Gastrocnemius medialis (tissue), 4 donors: ENCODE measurements at regions not wholly inside any gene's neighbourhood (a gene's known extent, or its start where the extent isn't known, plus 50 kb on each side); places are given as distances from the start of the nearest gene placed in this dataset.

Experiments used
- ATAC-seq, 2 donors: fragments of 150-250 bp; one replicate each; pipeline ENCODE4 v1.9.1; 2016
- DNase-seq, 2 donors: peaks; one replicate each; pipeline ENCODE4 v3.0.0-alpha.2; 2019
- H3K27ac ChIP-seq, 4 donors: fragments of 200-600 bp; sonication (generic); 1 replicate in 1 of 4; 2 replicates in 3 of 4; pipeline ENCODE4 v1.5.1; 2016 to 2018; ENCODE audit warnings: mild to moderate bottlenecking in 2 of 4, moderate library complexity in 1 of 4
- H3K27me3 ChIP-seq, 3 donors: fragments of 200-600 bp; sonication (generic) in 2 of 3; 1 replicate in 1 of 3; 2 replicates in 2 of 3; pipeline versions ENCODE4 v1.5.1 to v1.6.0; 2016 to 2019; ENCODE audit warnings: mild to moderate bottlenecking in 1 of 3, moderate library complexity in 1 of 3
- H3K36me3 ChIP-seq, 2 donors: fragments of 200-600 bp; sonication (generic) in 1 of 2; one replicate each; pipeline ENCODE4 v1.5.1; 2017 to 2018
- H3K4me1 ChIP-seq, 2 donors: fragments of 200-600 bp; sonication (generic) in 1 of 2; one replicate each; pipeline ENCODE4 v1.5.1; 2016 to 2017; ENCODE audit warnings: mild to moderate bottlenecking in 2 of 2
- H3K4me3 ChIP-seq, 4 donors: fragments of 200-600 bp; sonication (generic) in 3 of 4; 1 replicate in 1 of 4; 2 replicates in 3 of 4; pipeline ENCODE4 v1.5.1; 2016 to 2019; ENCODE audit warnings: mild to moderate bottlenecking in 2 of 4
- H3K9me3 ChIP-seq, 3 donors: fragments of 200-600 bp; sonication (generic) in 2 of 3; 1 replicate in 1 of 3; 2 replicates in 2 of 3; pipeline ENCODE4 v1.5.1; 2016 to 2019
- CTCF ChIP-seq, 5 experiments: fragments of 450-650 bp in 3 of 5; fragments of 200-600 bp in 2 of 5; sonication (generic) in 2 of 5; IDR thresholded peaks in 4 of 5; conservative IDR thresholded peaks in 1 of 5; 1 replicate in 4 of 5; 2 replicates in 1 of 5; pipeline ENCODE4 v1.5.1; 2016 to 2019; ENCODE audit warnings: antibody characterized with exemption in 5 of 5, mild to moderate bottlenecking in 3 of 5, moderate library complexity in 3 of 5
- POLR2A ChIP-seq, 2 donors: fragments of 450-650 bp; IDR thresholded peaks; one replicate each; pipeline ENCODE4 v1.6.1; 2017; ENCODE audit warnings: antibody characterized with exemption in 2 of 2, mild to moderate bottlenecking in 2 of 2, moderate library complexity in 2 of 2
- in situ Hi-C, 4 donors: fragments of 200-750 bp; cut with MboI; loops; one replicate each; pipeline versions ENCODE4 v1.15.0 to v1.8.0; 2017; ENCODE audit warnings: low sequenced_read_pairs in 4 of 4
- intact Hi-C: fragments of 100-400 bp; cut with DNase I; formaldehyde crosslinking; loops from one replicate; pipeline ENCODE4 v1.15.1; 2023; ENCODE audit warnings: low total_unique reads

GRCh38 chr16:51390877-51391276, 239.8 kb upstream of the SALL1 start:
- in situ Hi-C loops, result no loop called here
- DNase-seq (no peak), ATAC-seq (no peak)
- Histone ChIP-seq H3K4me1 (no peaks in the 10 kb centered on the region), H3K9me3 (no peaks in the 10 kb centered on the region), H3K27me3 (no peaks in the 10 kb centered on the region), H3K36me3 (no peaks in the 10 kb centered on the region), H3K4me3 (no peak overlapping the region), H3K27ac (no peak overlapping the region)
- TF ChIP-seq POLR2A (IDR thresholded peaks at IDR 0.05) (no peak), CTCF (IDR thresholded peaks at IDR 0.05 in 4 of 5, conservative IDR thresholded peaks at IDR 0.05 in 1 of 5) (no peak)
- intact Hi-C loops, result no loop called here

- Histone ChIP-seq H3K36me3 (no peaks in the 10 kb centered on the region), H3K4me1 (no peaks in the 10 kb centered on the region), H3K27me3 (no peaks in the 10 kb centered on the region), H3K27ac (no peak overlapping the region), H3K4me3 (no peak overlapping the region), H3K9me3 (no peaks in the 10 kb centered on the region)
- ATAC-seq (no peak), DNase-seq (no peak)
- TF ChIP-seq CTCF (IDR thresholded peaks at IDR 0.05 in 4 of 5, conservative IDR thresholded peaks at IDR 0.05 in 1 of 5) (no peak), POLR2A (IDR thresholded peaks at IDR 0.05) (no peak)
- in situ Hi-C loops, result no loop called here
- intact Hi-C loops, result no loop called here
Measured at GRCh38 chr16:51389881-51390280, 238.8 kb upstream of the SALL1 start.

GRCh38 chr16:51388516-51388951, 237.5 kb upstream of the SALL1 start:
- Histone ChIP-seq H3K36me3 (no peaks in the 10 kb centered on the region), H3K4me3 (no peak overlapping the region), H3K27me3 (no peaks in the 10 kb centered on the region), H3K27ac (no peak overlapping the region), H3K9me3 (no peaks in the 10 kb centered on the region), H3K4me1 (no peaks in the 10 kb centered on the region)
- ATAC-seq (no peak), DNase-seq (no peak)
- in situ Hi-C loops (no loop called here), intact Hi-C loops (no loop called here)
- TF ChIP-seq CTCF (IDR thresholded peaks at IDR 0.05 in 4 of 5, conservative IDR thresholded peaks at IDR 0.05 in 1 of 5) (no peak), POLR2A (IDR thresholded peaks at IDR 0.05) (no peak)

- no peak overlapping the region for H3K4me3 ChIP-seq
- H3K36me3 ChIP-seq, result no peaks in the 10 kb centered on the region
- ATAC-seq (no peak), DNase-seq (no peak)
- TF ChIP-seq POLR2A (IDR thresholded peaks at IDR 0.05), result no peak
- TF ChIP-seq CTCF (IDR thresholded peaks at IDR 0.05 in 4 of 5, conservative IDR thresholded peaks at IDR 0.05 in 1 of 5), result no peak
- no peak overlapping the region for H3K27ac ChIP-seq
- H3K4me1 ChIP-seq, result no peaks in the 10 kb centered on the region
- in situ Hi-C loops (no loop called here), intact Hi-C loops (no loop called here)
- no peaks in the 10 kb centered on the region for H3K9me3 ChIP-seq
- no peaks in the 10 kb centered on the region for H3K27me3 ChIP-seq
Measured at GRCh38 chr16:51383909-51384308, 232.8 kb upstream of the SALL1 start.

- no peak overlapping the region for H3K27ac ChIP-seq
- no peak for TF ChIP-seq POLR2A (IDR thresholded peaks at IDR 0.05)
- no peak for TF ChIP-seq CTCF (IDR thresholded peaks at IDR 0.05 in 4 of 5, conservative IDR thresholded peaks at IDR 0.05 in 1 of 5)
- no peaks in the 10 kb centered on the region for H3K27me3 ChIP-seq
- intact Hi-C loops, result no loop called here
- DNase-seq (no peak), ATAC-seq (no peak)
- H3K9me3 ChIP-seq, result no peaks in the 10 kb centered on the region
- in situ Hi-C loops, result no loop called here
- H3K4me3 ChIP-seq, result no peak overlapping the region
- H3K4me1 ChIP-seq, result no peaks in the 10 kb centered on the region
- H3K36me3 ChIP-seq, result no peaks in the 10 kb centered on the region
Measured at GRCh38 chr16:51382940-51383339, 231.9 kb upstream of the SALL1 start.
